ENCODE measurements at regions not wholly inside any gene's neighbourhood (a gene's known extent, or its start where the extent isn't known, plus 50 kb on each side); places are given as distances from the start of the nearest gene placed in this dataset.
"Not testable (repeated sequence)": the region's sequence is repeated elsewhere in the genome, so short reads cannot be mapped to it uniquely, and the experiment has no call there.

- not testable (repeated sequence) for DNase-seq
Measured at GRCh38 chr2:40712197-40712894, 260.5 kb upstream of the SLC8A1 start.

- no peak for DNase-seq
Measured at GRCh38 chr2:40716879-40717278, 265.0 kb upstream of the SLC8A1 start.

- DNase-seq: no peak
Measured at GRCh38 chr2:40719414-40719813, 267.5 kb upstream of the SLC8A1 start.

GRCh38 chr2:40721595-40721994 is 269.7 kb upstream of the SLC8A1 start:
- DNase-seq: no peak

DNA sequence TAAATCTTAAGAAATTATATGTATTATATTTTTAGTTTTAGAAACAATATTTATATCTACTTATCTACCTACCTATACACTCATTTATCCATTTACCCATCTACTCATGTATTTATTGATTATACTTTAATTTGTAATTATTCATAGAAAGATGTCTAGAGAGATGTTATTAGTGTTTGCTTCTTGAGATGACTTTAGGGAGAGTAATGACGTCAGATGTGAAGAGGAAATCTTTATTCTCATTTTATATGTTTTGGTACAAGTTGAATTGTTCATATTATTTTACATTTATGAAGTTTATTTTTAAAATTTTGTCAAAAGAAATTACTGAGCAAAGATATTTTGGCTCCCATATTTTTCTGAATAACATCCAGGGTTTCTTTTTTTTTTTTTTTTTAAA is 271.3 kb upstream of the SLC8A1 start:
- no peak for DNase-seq

GRCh38 chr2:40725040-40725439 is 273.1 kb upstream of the SLC8A1 start:
- no peak for DNase-seq

DNA sequence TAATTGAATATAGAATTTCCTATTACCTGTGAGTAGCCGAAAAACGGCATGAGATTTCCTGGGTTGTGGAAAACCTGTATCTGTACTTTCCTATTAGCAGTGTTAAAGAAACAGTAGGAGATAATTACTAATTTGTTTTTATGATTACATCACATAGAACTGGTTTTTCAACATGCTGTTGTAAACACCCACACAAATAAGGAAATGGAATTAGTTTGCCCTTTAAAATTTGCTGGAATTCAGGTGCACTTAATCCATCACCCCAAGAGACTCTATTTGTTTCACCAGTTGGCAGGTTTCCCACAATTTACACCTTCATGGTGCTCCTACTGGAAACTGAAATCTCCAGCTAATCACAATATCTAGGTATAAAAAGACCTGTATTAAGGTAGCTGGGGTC is 274.1 kb upstream of the SLC8A1 start:
- no peak for DNase-seq

DNA sequence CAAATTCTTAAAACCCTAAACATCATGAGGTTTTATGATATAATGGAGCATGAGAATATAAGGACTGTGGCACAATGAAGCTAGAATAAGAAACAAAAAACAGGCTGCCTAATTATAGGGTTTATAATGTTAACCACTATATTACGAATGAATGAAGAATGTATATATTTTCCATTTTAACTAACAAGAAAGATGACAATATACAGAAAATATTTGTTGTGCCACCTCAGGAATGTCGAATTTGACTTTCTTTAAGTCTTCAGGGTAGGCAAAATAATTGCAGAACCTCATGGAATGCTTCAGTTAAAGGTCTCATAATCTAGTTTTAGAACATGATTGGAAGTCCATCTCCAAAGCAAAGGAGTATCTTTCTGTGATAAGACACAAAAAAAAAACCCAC is 282.9 kb upstream of the SLC8A1 start:
- no peak for DNase-seq

- no peak for DNase-seq
Measured at GRCh38 chr2:40737180-40737579, 285.3 kb upstream of the SLC8A1 start.

DNA sequence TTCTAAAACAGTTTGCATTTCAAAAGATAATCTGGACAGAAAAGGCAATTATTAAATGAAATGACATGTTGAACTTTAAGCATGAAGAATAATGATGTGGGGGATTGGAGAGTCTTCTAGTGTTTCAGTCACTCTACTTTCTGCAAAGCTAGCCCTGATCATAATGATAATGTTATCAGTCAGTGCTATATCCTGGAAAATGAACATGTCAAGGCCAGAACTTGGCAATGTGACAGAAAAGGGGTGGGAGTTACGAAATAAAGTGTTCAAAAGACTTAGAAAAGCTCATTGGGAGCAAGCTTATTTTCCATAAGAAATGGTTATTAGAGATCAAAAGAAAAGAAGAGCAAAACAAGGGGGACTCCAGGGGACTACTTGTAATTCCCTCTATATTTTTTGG is 288.5 kb upstream of the SLC8A1 start:
- no peak for DNase-seq

- no peak for DNase-seq
Measured at GRCh38 chr2:40741532-40741931, 289.6 kb upstream of the SLC8A1 start.

GRCh38 chr2:40746191-40746590 is 294.3 kb upstream of the SLC8A1 start:
- no peak for DNase-seq

GRCh38 chr2:40751981-40752380 is 300.1 kb upstream of the SLC8A1 start:
- no peak for DNase-seq

DNA sequence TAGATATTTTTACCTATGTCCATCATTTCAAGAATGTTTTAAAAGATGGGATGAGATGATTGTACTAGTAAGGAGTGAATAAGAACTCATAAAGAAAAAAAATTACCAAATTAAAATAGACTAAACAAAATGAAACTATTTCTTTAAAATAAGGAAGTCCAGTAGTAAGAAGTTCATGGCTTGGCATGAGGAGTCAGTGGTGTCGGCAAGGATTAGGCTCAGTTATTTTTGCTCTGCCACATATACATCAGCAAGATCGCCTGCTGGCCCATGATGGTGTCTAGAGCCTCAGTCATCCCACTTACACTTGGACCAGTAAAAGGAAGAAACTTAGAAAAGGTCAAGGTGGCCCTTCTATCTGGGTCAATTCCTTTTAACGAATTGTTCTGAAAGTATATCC is 300.9 kb upstream of the SLC8A1 start:
- DNase-seq: no peak

DNA sequence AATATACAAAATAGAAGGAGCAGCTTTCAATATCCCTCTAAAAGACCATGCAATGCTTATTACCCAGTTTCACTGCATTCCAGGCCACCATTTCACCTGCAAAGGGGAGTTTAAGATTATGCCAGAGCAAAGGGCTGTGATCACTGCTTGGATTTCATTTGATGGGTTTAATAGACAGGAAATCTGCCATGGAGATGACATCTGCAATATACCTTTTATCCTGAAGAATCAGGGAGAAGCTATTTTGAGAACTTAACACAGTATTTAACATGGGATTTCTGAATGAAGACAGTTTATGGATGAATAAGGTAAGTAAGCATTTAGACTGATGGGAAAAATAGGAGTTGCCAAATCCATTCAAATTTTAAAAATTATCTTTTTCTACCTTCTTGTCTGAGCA is 303.0 kb upstream of the SLC8A1 start:
- DNase-seq: no peak

DNA sequence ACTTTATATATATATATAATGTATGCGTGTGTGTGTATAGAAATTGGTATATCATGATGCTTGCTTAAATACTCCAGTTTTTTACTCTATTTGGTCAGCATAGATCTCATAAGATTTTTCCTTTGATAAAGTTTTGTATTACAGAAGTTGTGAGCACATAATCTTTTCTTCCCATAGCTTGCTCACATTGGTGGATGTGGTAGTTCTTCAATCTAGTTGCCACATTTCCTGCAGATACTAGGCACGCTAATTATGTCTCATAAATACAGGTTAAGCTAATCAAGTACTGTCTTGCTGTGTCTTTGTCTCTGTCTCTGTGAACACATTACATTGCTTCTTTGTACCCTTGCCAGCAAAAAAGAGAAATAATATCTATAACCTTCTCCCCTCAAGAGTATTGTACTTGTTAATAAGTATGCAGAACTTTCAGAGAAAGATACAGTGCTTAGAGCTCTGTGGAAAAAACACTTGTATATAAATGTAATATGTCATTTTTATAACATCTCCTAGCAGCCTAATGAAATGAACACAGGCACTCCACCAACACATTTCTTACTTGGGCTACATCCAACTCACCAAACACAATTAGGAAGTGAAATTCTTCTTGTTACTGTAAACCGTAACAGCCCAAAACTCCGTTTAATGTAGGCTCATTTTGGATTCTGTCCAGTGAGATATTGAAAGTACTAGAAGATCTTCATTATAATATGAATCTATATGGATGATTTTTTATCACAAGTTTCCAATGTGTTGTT is 306.7 kb upstream of the SLC8A1 start:
- DNase-seq: no peak

- no peak for DNase-seq
Measured at GRCh38 chr2:40760071-40760666, 308.3 kb upstream of the SLC8A1 start.

- no peak for DNase-seq
Measured at GRCh38 chr2:40773291-40773690, 321.4 kb upstream of the SLC8A1 start.

DNA sequence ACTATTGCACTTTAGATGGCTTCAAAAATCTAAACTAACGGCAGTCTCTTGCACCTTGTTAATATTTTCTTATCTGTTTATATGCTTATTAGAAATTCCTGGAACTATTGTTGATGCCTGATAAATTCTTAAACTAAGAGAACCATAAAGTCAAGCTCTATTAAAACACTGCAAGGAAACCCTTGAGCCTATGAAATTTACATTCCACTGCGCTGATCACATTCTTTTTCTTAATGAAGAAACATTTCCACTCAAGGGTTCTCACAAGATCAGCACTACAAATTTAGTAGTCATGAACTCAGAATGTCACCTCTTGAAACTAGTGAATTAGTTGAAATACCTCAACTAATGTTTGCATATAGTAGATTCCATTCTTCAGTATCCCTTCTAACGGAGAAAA is 331.8 kb upstream of the SLC8A1 start:
- no peak for DNase-seq

DNA sequence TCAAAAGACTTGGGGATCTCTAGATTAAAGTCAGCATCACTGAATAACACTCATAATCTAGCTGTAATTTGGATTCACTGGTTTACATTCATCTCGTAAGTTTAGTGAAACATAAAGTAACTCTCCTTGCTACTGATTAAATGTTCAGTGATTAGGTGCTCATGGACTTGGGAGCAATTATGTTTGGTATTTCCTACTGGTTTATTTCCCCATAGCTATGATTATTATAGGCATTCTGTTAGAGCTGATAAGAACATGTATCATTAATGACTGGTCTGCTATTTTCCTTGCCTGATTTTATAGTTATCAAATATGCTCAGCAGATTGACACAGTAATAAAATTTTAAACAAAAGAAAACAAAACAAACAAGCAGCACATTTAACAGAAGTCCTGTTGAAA is 334.7 kb upstream of the SLC8A1 start:
- no peak for DNase-seq

- DNase-seq: no peak
Measured at GRCh38 chr2:40797120-40797519, 345.2 kb upstream of the SLC8A1 start.

DNA sequence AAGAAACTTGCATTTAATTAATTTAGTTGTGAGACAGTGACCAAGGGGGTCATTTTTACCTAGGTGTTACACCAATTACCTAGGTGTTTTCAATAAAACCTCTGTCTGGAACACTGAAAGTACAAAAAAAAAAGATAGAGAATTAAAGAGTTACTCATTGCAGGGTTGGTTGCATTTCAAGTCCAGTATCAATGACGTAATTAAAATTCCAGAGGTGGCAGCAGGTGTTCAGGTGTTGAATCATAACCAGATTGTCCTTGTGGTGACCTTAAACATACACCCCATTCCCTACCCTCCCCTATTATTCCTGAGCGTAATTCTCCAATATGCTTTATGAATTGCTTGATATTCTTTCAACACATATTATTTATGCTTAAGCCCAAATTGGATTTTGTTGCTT is 352.0 kb upstream of the SLC8A1 start:
- DNase-seq: no peak

DNA sequence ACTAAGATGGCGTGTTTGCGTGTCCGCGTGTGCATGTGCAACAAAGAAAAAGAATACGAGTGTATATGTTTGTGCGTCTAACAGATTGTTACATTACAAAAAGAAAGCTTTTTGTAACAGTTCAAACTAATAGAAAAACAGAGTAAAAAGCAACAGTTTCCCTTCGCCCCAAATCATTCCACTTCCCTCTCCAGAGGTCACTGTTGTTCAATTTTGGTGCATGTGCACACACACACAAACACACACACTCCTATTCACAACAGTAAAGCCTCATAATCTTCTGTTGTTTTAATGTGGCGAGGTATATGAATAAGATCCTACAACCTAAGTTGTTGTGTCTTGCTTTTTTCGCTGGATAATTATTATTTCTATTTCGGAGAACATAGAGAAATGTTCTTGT is 357.3 kb upstream of the SLC8A1 start:
- no peak for DNase-seq

DNA sequence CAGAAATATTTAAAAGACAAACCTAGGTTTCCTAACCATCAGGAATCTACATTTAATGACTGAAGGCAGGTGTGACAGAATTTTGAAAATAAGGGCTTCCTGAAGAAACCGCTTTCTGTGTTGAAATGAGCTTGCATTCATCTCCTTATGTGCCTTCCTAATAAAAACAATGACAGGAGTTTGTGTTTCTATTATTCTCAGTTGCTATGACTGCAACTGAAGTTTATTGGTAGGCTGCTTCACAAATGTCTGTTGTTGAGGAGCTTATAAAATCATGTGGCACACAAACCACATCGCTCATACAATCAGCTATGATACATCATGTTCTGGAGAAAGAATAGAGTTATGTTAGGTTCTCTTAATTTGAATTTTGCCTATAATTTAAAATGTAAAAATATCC is 362.7 kb upstream of the SLC8A1 start:
- no peak for DNase-seq
